WTC11 (cell line): ENCODE measurements at regions not wholly inside any gene's neighbourhood (a gene's known extent, or its start where the extent isn't known, plus 50 kb on each side); places are given as distances from the start of the nearest gene placed in this dataset.

Experiments used
- ELF4 ChIP-seq: sonication (generic); formaldehyde crosslinking; IDR thresholded peaks from 2 replicates; pipeline ENCODE4 v1.8.1; 2022; ENCODE audit warnings: low read depth, mild to moderate bottlenecking, moderate library complexity, missing genetic modification reagents
- KAT7 ChIP-seq: sonication (generic); formaldehyde crosslinking; IDR thresholded peaks from 2 replicates; pipeline ENCODE4 v1.8.1; 2023; ENCODE audit warnings: missing genetic modification reagents, mild to moderate bottlenecking, borderline replicate concordance
- NFE2L1 ChIP-seq: sonication (generic); formaldehyde crosslinking; IDR thresholded peaks from 2 replicates; pipeline ENCODE4 v1.8.1; 2023; ENCODE audit warnings: missing genetic modification reagents
- ZNF121 ChIP-seq: sonication (generic); formaldehyde crosslinking; IDR thresholded peaks from 2 replicates; pipeline ENCODE4 v1.8.0; 2023; ENCODE audit warnings: missing genetic modification reagents
- TF ChIP-seq, protein P1 (sequence below): fragments of 200-600 bp; IDR thresholded peaks from 2 replicates; pipeline ENCODE4 v1.8.0; 2022; ENCODE audit warnings: antibody characterized with exemption
- TF ChIP-seq, protein P2 (sequence below): sonication (generic); formaldehyde crosslinking; IDR thresholded peaks from 2 replicates; pipeline ENCODE4 v1.8.1; 2023; ENCODE audit warnings: mild to moderate bottlenecking, missing genetic modification reagents, moderate library complexity
- TF ChIP-seq, protein P3 (sequence below): sonication (generic); formaldehyde crosslinking; IDR thresholded peaks from 2 replicates; pipeline ENCODE4 v1.8.1; 2022; ENCODE audit warnings: mild to moderate bottlenecking, moderate library complexity, missing genetic modification reagents
- TF ChIP-seq, protein P4 (sequence below): sonication (generic); formaldehyde crosslinking; IDR thresholded peaks from 2 replicates; pipeline ENCODE4 v1.8.0; 2022; ENCODE audit warnings: mild to moderate bottlenecking, missing genetic modification reagents
- TF ChIP-seq, protein P5 (sequence below): sonication (generic); formaldehyde crosslinking; IDR thresholded peaks from 2 replicates; pipeline ENCODE4 v1.8.1; 2022; ENCODE audit warnings: low read depth, mild to moderate bottlenecking, moderate library complexity, missing genetic modification reagents, borderline replicate concordance
- TF ChIP-seq, protein P6 (sequence below): sonication (generic); formaldehyde crosslinking; IDR thresholded peaks from 2 replicates; pipeline ENCODE4 v1.8.1; 2023; ENCODE audit warnings: mild to moderate bottlenecking, missing genetic modification reagents

- TF ChIP-seq, protein P1, sequence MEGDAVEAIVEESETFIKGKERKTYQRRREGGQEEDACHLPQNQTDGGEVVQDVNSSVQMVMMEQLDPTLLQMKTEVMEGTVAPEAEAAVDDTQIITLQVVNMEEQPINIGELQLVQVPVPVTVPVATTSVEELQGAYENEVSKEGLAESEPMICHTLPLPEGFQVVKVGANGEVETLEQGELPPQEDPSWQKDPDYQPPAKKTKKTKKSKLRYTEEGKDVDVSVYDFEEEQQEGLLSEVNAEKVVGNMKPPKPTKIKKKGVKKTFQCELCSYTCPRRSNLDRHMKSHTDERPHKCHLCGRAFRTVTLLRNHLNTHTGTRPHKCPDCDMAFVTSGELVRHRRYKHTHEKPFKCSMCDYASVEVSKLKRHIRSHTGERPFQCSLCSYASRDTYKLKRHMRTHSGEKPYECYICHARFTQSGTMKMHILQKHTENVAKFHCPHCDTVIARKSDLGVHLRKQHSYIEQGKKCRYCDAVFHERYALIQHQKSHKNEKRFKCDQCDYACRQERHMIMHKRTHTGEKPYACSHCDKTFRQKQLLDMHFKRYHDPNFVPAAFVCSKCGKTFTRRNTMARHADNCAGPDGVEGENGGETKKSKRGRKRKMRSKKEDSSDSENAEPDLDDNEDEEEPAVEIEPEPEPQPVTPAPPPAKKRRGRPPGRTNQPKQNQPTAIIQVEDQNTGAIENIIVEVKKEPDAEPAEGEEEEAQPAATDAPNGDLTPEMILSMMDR = no peak
- TF ChIP-seq, protein P2, sequence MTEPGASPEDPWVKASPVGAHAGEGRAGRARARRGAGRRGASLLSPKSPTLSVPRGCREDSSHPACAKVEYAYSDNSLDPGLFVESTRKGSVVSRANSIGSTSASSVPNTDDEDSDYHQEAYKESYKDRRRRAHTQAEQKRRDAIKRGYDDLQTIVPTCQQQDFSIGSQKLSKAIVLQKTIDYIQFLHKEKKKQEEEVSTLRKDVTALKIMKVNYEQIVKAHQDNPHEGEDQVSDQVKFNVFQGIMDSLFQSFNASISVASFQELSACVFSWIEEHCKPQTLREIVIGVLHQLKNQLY (CRISPR knock-in tag) = no peak
- TF ChIP-seq, protein P3, sequence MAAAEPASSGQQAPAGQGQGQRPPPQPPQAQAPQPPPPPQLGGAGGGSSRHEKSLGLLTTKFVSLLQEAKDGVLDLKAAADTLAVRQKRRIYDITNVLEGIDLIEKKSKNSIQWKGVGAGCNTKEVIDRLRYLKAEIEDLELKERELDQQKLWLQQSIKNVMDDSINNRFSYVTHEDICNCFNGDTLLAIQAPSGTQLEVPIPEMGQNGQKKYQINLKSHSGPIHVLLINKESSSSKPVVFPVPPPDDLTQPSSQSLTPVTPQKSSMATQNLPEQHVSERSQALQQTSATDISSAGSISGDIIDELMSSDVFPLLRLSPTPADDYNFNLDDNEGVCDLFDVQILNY = no peak
- TF ChIP-seq, protein P4, sequence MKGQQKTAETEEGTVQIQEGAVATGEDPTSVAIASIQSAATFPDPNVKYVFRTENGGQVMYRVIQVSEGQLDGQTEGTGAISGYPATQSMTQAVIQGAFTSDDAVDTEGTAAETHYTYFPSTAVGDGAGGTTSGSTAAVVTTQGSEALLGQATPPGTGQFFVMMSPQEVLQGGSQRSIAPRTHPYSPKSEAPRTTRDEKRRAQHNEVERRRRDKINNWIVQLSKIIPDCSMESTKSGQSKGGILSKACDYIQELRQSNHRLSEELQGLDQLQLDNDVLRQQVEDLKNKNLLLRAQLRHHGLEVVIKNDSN (CRISPR knock-in tag) = no peak
- TF ChIP-seq ELF4 (no peak), KAT7 (no peak), ZNF121 (CRISPR knock-in tag) (no peak), NFE2L1 (CRISPR knock-in tag) (no peak)
- TF ChIP-seq, protein P5, sequence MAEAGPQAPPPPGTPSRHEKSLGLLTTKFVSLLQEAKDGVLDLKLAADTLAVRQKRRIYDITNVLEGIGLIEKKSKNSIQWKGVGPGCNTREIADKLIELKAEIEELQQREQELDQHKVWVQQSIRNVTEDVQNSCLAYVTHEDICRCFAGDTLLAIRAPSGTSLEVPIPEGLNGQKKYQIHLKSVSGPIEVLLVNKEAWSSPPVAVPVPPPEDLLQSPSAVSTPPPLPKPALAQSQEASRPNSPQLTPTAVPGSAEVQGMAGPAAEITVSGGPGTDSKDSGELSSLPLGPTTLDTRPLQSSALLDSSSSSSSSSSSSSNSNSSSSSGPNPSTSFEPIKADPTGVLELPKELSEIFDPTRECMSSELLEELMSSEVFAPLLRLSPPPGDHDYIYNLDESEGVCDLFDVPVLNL (CRISPR knock-in tag) = no peak
- TF ChIP-seq, protein P6, sequence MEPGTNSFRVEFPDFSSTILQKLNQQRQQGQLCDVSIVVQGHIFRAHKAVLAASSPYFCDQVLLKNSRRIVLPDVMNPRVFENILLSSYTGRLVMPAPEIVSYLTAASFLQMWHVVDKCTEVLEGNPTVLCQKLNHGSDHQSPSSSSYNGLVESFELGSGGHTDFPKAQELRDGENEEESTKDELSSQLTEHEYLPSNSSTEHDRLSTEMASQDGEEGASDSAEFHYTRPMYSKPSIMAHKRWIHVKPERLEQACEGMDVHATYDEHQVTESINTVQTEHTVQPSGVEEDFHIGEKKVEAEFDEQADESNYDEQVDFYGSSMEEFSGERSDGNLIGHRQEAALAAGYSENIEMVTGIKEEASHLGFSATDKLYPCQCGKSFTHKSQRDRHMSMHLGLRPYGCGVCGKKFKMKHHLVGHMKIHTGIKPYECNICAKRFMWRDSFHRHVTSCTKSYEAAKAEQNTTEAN (CRISPR knock-in tag) = no peak
These were observed 50.5 kb upstream of the TCF7L2 start for GRCh38 chr10:112899391-112900065.
